Left colon (tissue), 2 donors: ENCODE measurements at regions not wholly inside any gene's neighbourhood (a gene's known extent, or its start where the extent isn't known, plus 50 kb on each side); places are given as distances from the start of the nearest gene placed in this dataset.

ENCODE experiments used
- ATAC-seq: fragments of 200-7000 bp; cut with Tn5 transposase; one replicate; pipeline ENCODE4 v1.9.1; 2020; ENCODE audit warnings: mild to moderate bottlenecking, moderate library complexity
- DNase-seq, 2 donors: peaks; one replicate each; pipeline ENCODE4 v3.0.0-alpha.2; 2020
- intact Hi-C, 2 donors: fragments of 100-400 bp; cut with DNase I in 1 of 2; cut with micrococcal nuclease in 1 of 2; formaldehyde crosslinking; loops; one replicate each; pipeline versions ENCODE4 v1.11.2 to v1.14.0; 2022; cut with DNase I, micrococcal nuclease
- donor health status: DM: no; HTN: no; CAD: no.
- donor health status: DM: yes; HTN: yes; CAD: no.

DNA sequence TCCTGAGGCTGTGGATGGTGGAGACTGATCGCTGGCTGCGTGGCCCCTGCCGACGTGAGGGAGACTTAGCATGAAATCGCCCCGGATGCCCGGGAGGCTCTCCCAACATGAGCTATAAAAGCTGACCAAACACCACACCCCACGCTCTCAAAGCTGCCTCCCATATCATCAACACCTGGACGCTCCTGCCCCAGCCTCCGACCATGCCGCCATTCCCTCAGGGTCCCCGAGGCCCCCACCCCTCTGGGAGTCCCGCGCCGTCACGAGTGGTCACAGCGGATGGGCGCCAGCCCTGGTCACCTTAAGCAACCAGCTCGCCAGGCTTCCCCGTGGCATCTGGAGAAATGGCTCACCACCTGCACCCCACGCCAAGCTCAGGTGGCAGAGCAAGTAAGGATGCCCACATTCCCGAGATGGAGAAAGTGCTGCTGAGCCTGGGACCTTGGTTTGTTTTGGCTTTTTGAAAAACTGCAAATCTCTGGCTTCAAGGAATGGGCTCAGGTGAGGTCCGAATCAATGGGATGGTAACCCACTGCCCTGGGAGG lies 196.0 kb downstream of the MED10 start:
- intact Hi-C loops, result no loop called here
- DNase-seq (no peak), ATAC-seq (no peak)

DNA sequence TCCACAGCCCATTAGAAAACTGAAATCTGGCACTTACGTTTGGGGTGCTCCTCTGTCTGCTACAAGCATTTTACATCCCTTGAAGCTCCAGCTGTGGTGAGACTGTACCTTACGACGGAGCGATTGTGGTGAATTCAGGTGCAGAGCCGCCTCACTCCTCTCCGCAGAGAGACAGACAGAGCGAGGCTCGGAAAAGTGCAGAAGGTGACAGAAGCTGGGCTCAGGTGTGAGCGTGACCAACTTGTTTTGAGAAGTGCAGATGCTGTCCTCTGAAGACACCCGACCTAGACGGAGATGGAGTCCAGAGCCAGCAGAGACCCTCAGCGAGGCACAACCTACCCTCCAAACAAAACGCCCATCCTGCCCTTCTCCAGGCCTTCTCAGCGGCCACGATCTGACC lies 196.5 kb downstream of the MED10 start:
- intact Hi-C loops, result no loop called here
- no peak for ATAC-seq
- no peak for DNase-seq

DNA sequence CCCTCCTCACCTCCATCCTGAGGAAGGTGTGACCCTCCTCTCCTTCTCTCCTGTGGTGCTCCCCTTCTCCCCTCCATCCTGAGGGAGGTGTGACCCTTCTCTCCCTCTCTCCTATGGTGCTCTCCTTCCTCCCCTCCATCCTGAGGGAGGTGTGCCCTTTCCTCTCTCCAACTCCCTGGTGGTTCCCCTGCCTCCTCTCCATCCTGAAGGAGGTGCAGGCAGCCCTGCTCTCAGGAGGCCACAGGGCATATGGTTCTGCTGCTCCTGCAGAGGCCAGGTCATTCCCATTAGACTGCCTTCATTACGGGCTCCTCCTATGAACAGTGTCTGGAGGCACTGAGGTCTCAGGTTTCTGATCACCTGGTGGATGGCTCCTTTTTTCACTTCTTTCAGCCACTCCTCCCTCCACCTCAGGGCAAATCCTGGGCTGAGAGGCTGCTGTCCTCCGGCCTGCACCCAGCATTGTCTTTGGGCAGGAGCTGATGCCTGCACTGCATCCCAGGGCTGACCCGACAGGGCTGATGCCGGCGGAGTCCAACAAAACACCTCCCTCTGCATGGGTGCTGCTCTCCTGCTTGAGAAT lies 197.1 kb downstream of the MED10 start:
- DNase-seq (no peak), ATAC-seq (no peak)
- intact Hi-C loops, result no loop called here

DNA sequence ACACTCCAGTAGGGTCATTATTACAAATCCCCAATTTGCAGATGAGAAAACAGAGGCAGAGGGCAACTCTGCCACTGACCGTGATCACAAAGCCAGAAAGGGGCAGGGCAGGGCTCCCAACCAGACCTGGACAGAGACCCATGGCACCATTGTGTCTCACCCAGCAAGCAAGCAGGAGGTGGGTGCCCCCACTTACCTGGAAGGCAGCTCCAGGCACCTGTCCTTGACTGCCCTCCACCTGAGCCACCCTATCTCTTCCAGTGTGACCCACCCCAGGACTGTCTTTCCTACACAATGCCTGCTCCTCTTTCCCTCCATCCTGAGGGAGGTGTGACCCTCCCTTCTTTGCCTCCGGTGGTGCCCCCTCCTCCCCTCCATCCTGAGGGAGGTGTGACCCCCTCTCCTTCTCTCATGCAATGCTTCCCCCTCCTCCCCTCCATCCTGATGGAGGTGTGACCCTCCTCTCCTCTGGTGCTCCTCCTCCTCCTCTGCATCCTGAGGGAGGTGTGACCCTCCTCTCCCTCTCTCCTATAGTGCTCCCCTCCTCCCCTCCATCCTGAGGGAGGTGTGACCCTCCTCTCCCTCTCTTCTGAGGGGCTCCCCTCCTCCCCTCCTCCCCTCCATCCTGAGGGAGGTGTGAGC lies 198.0 kb downstream of the MED10 start:
- intact Hi-C loops, result no loop called here
- DNase-seq (no peak), ATAC-seq (no peak)

DNA sequence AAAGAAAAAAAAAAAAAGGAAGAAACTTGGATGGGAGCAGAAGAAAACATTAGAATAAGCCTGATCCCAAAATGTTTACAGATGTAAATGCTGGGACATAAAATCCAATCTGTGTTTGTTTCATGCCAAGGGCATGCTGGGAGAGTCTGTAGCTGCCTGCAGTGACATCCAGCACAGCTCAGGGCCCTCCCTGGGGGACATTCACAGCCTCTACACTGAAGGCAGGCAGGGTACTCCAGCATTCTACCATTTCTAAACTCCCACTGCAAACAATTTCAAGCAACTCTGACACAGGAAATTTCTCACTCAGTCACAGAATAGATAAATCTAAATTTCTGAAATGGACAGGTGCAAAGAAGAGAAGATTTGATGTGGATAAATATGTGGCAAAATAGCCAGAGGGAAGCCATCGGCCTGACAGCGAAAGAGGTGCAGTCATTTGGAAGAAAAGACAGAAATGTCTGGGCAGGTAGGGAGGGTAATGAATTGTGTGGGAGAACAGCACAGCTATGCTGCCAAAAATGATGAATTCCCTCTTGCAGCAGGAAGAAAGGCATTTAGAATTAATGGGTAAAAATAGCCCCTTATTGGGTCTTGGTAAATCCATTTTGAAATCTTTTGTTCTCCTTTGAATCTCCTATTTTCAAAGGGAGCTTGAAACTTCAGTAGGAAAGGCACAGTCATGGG lies 199.4 kb downstream of the MED10 start:
- no peak for DNase-seq
- intact Hi-C loops, result no loop called here
- ATAC-seq, result no peak

DNA sequence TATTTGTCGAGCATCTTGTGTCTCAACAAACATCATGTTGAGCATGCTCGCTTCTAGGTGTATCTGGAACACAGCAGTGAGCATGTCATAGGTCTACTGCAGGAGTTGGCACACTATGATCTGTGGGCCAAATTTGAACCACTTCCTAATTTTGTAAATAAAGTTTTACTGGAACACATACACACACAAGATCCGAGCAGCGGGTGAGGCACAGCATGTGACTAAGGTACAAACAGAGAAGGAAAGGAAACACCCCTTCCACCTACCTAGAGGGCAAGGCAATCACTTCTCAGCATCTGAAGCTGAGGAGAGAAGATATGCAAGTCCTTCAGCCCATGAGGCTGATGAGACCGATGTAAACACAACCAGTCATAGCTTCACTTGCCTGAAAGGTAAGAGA lies 200.4 kb downstream of the MED10 start:
- ATAC-seq (no peak), DNase-seq (no peak)
- intact Hi-C loops, result no loop called here

DNA sequence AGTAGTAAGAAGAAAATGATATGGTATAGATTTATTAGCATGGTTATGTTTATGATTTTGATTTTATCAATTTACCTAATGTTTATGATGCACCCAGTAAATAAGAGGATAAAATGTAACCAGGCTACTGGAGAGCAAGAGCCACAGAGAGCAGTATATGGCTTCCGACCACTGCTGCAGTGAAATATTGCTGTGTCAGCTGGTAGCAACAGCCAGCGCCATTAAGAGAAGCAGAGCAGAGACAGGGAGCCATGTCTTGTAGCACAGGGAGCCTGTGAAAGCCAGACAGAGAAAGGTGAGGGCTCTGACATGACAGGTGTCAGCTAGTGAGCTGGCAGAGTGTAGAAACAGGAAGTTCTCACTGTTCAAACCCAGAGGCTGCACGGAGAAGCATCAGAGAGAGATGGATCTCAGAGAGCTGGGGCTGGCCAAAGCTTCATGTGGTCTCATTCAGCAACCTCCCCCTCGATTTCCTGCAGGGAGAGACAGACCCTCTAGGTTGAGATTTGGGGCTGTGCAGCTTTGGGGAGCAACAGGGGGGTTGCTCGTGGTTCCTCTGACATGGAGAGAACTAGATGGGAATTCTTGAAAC lies 202.1 kb downstream of the MED10 start:
- ATAC-seq (no peak), DNase-seq (no peak)
- intact Hi-C loops, result no loop called here

DNA sequence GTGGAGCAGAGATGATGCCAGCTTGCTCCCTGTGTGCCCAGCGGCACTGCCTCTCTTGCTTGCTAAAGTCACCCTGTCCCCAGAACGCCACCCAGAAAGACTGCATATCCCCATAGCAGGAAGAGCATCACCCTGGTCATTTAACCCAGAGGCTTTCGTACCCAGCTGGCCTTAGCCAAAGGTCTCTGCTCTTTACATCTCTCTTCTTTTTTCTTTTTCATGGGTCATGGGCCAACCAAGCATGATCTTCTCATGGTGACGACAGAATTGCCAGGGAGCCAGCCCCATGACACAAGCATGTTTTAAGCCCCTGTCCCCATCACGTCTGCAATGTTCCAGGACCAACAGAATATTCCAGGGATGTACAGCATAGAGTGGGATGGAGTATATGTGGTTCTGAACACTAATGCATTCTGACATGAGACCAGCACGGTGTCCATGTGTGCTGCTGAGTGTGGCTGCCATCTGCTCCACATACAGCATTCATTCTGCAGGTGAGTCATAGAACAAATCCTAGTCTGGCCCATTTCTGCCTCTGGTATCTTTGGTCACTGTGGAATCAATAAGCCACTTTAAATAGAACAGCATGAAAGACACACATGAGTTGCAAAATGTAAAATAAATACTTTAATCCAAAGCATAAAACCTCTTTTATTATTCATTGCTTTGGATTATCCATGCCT lies 203.0 kb downstream of the MED10 start:
- no peak for DNase-seq
- no peak for ATAC-seq
- intact Hi-C loops, result no loop called here

DNA sequence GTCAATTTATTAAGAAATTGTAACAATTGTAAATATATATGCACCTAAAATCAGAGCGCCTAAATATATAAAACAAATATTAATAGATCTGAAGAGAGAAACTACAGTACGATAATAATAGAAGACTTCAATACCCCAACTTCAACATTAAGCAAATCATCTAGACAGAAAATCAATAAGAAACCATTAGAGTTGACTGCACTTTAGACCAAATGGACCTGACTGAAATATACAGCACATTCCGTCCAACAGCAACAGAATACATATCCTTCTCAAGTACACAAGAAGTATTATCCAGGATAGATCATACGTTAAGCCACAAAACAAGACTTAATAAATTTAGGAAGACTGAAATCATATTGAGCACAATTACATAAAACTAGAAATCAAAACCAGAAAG lies 208.7 kb downstream of the MED10 start:
- intact Hi-C loops, result no loop called here
- no peak for ATAC-seq
- DNase-seq, result no peak

DNA sequence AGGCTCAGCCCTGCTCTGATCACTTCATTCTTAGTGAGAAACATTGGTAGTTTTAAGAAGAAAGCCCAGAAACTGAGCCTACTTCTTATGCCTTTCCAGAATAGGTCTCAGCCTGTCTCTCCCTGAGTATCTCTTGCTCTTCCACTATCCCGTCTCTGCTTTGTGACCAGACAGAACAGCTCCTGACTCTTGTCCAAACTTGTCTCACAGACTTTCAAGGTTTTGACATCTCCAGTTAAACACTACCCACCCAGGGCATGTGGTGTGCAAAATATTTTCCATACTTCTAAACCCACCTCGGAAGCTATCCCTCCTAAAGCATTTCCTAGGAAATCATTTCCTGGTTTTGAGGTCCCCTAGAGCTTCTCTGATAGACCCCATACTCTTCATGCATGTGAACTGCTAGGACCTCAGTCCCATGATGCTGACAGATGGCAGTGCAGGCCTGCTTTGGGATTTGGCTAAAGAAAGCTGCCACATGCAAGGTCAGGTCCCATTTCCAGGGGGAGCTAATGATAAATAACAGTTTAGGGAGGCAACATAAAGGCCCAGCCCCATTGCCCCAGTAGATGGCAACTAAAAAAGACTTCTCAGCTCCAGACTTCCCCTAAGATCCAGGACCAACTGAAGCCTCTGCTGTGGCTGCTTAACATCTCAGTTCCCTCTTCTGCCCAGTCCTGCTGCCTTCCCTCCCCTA lies 211.5 kb downstream of the MED10 start:
- intact Hi-C loops, result no loop called here
- ATAC-seq (no peak), DNase-seq (no peak)

DNA sequence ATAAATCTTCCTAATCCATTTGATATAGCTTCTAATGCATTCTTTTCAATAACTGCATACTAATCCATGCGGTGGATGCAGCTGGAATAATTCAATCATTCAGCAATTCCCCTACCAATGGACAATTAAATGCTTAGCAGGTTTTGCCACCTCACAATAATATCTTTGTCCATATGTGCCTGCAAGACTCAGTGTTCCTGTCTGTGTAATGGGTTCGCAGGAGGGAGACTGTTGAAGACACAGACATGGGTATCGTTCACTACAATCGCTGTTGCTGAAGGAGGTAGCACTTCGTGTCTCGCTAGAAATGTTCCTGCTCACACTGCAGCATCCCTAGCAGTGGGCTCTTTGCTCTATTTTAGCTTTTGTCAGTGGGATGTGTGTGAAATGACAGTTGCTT lies 214.4 kb downstream of the MED10 start:
- intact Hi-C loops, result no loop called here
- ATAC-seq, result no peak

DNA sequence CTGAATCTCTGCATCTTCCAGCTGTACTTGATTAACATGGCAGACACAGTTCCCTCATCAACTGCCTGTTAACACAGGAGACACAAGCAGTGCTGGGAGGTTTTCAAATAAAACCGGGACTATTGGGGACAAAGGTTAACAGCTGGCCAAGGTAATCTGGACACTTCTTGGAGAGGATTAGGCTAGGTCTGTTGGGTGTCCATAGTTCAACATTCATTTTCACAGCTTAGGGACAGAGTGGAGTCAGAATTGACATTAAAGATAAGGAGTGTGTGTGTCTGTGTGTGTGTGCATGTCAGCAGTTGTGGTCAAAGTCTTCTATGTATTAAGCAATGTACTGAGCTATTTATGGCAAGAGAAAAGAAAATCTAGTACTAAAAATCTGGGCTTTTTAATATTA lies 216.2 kb downstream of the MED10 start:
- ATAC-seq, result no peak
- DNase-seq, result no peak
- intact Hi-C loops, result no loop called here

More for the DNA sequence above, 214.4 kb downstream of the MED10 start:
- DNase-seq, result no peak

DNA sequence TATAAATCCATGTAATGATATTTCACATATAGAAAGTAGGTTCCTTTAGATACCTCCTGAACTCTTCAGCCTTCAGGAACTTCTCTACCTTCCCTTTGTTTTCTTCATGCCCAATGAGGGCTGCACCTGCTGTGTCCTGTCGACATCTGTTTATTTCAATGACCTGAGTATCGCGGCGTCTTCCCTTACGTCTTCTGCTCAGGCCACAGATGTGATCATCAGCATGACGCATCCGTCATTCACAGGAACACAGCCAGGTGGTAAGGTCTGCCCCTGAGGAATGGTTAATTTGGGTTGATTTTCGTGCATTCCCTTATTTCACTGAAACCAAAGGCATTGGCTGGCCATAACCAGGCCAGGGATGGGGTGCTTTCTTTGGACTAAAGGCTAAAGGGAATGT lies 217.1 kb downstream of the MED10 start:
- ATAC-seq (no peak), DNase-seq (no peak)

DNA sequence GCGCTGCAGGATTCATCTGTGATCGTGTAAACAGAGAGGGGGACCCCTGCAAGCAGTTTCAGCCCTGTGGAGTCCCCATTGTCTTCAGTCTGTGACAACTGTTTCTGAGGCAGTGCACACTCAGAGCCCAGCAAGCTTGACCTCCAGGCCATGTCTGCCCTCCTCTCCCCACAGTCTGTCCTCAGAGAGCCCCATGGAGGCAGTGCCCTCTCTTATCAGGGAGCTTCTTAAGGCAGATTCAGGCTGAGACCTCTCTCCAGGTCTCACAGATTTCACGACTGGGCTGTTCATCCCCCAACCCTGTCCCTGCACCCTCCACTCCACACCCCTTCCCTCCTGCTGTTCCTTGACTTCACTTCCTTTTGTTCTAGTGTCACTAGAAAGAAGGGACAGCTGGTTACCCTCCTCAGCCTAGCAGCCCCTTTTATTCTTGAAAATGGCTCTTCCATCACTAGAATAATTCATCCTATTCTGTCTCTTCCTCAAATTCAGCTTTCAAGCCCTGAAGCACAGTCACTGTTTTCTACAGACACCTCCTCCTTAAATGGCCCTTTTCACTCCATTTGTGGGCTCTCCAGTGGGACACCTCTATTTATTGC lies 218.4 kb downstream of the MED10 start:
- DNase-seq, result no peak
- no peak for ATAC-seq
- intact Hi-C loops, result no loop called here

More for the DNA sequence above, 217.1 kb downstream of the MED10 start:
- intact Hi-C loops, result no loop called here

DNA sequence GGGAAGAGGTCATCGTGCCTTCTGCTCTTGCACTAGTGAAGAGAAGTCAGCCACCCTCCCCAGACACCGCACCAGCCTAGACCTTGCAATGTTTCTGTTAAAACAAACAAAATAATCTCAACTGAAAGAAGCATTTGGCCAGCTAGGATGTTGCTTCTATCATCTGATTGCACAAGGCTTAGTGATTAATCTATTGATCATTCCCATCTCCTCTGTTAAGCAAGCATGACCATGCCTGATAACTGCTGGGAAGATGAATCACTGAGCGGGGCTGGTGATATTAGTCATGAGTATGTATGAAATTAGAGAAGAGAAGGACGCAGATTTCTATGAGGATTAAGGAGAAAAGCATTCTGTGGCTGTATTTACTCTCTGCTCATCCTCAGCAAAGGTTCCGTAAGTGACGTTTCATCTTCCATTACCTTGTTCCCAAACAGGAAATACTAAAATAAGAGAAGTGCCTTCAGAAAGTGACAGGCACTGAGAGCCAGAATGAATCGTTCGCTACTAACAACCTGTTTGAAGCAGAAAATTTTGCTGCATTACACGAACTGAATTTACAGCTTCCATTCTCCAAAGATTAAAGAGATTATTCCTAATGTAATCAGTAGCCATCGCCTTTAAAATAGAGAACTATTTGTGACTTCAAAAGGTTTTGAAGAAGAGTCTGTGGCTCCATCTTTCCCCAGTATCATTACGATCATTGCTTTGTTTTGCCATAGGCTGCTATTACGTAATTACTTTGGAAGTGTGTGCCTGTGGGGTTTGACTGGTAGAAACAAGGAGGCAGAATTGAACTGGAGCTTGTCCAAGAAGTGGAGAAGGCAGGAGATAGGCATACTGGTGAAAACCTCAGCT lies 219.1 kb downstream of the MED10 start:
- ATAC-seq (no peak), DNase-seq (no peak)
- intact Hi-C loops, result no loop called here

DNA sequence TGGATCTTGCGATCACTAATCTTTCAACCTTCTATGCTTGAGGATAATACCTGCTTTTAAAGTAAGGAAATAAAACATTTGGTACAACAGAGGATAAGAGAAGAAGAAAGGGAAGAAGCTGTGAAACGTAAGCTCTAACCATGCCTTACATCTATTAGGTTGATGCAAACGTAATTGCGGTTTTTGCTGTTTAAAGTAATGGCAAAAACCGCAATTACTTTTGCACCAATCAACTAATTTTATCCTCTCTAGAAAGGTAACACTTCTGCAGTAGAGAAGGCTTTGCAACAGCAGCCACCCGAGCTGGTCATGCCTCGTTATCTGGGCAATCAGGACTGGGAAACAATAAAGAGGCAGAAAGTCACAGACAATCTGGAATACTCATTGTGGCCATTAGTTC lies 224.1 kb downstream of the MED10 start:
- DNase-seq (no peak), ATAC-seq (no peak)
- intact Hi-C loops, result no loop called here

DNA sequence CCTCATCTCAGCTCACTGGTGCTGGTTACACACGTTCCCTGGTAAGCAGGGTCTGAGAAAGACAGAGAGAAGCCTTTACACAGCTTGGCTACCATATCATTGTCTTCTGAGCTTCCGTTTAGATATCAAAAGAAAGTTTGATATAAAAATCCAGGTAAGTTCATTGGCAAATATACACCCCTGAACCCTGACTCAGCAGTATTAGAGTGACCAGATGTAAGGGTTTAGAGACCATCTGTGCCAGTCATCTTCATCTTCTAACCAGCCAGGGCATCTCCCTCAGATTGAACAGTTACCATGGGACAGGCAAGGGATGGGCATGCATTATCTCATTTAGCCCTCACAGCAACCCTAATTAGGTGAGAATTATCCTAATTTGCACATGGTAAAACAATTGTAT lies 232.1 kb downstream of the MED10 start:
- DNase-seq (no peak), ATAC-seq (no peak)
- intact Hi-C loops, result no loop called here
